OCI-LY7 (cell line): ENCODE measurements at regions not wholly inside any gene's neighbourhood (a gene's known extent, or its start where the extent isn't known, plus 50 kb on each side); places are given as distances from the start of the nearest gene placed in this dataset.

Experiments
- BruUV-seq: library from RNA; stranded (reverse); fragments of 400-500 nt; replicated peaks from 2 replicates; lab custom pipeline; 2021; lab: Mats Ljungman, UMichigan
- CTCF ChIA-PET: fragments of 300-600 bp; sonication (Branson Sonifier 250); formaldehyde crosslinking; loops from one replicate; lab custom pipeline; 2022; ENCODE audit warnings: antibody characterized with exemption; ENCODE audit not compliant: unreplicated experiment; lab: Charles Lee
- POLR2A ChIA-PET: fragments of 300-600 bp; sonication (Branson Sonifier 250); formaldehyde crosslinking; loops from one replicate; lab custom pipeline; 2022; ENCODE audit warnings: antibody characterized with exemption; lab: Charles Lee
- DNase-seq: peaks from one replicate; pipeline ENCODE4 v3.0.0-alpha.2; 2015; ENCODE audit warnings: low spot score
- H2AFZ ChIP-seq: fragments of 200-600 bp; sonication (generic), shearing (Covaris generic); 2 replicates; pipeline ENCODE4 v1.6.1; 2014; ENCODE audit warnings: mild to moderate bottlenecking, antibody characterized with exemption, low read length, moderate library complexity
- H3K27ac ChIP-seq: fragments of 200-600 bp; sonication (generic); 2 replicates; pipeline ENCODE4 v1.5.1; 2014; ENCODE audit warnings: mixed run types, low read depth, mild to moderate bottlenecking, moderate library complexity, low read length, inconsistent platforms; ENCODE audit not compliant: poor library complexity, severe bottlenecking
- H3K36me3 ChIP-seq: fragments of 200-600 bp; sonication (generic); 2 replicates; pipeline ENCODE4 v1.6.1; 2014; ENCODE audit warnings: mild to moderate bottlenecking, antibody characterized with exemption, low read length, moderate library complexity, mixed read lengths; ENCODE audit not compliant: insufficient read depth
- H3K4me1 ChIP-seq: fragments of 200-600 bp; sonication (generic); 2 replicates; pipeline ENCODE4 v1.5.1; 2014; ENCODE audit warnings: mild to moderate bottlenecking, low read length; ENCODE audit not compliant: insufficient read depth, poor library complexity, severe bottlenecking
- H3K4me2 ChIP-seq: fragments of 200-600 bp; sonication (generic); 2 replicates; pipeline ENCODE4 v1.6.1; 2014; ENCODE audit warnings: mild to moderate bottlenecking, low read length
- H3K4me3 ChIP-seq: fragments of 200-600 bp; sonication (generic); 2 replicates; pipeline ENCODE4 v1.5.1; 2014; ENCODE audit warnings: mild to moderate bottlenecking, low read depth, low read length; ENCODE audit not compliant: poor library complexity, severe bottlenecking
- H3K79me2 ChIP-seq: fragments of 200-600 bp; sonication (generic); 2 replicates; pipeline ENCODE4 v1.6.1; 2016; ENCODE audit warnings: low read depth, mild to moderate bottlenecking, low read length, moderate library complexity, mixed read lengths; ENCODE audit not compliant: insufficient read depth
- H3K9me2 ChIP-seq: fragments of 200-600 bp; sonication (generic); 2 replicates; pipeline ENCODE4 v1.6.1; 2016; ENCODE audit warnings: mild to moderate bottlenecking, low read length, mixed read lengths; ENCODE audit not compliant: insufficient read depth
- H3K9me3 ChIP-seq: fragments of 200-600 bp; sonication (generic); 2 replicates; pipeline ENCODE4 v1.6.1; 2014; ENCODE audit warnings: mild to moderate bottlenecking, mixed run types, low read length, mixed read lengths
- H4K20me1 ChIP-seq: fragments of 200-600 bp; sonication (generic); 2 replicates; pipeline ENCODE4 v1.6.1; 2014; ENCODE audit warnings: mild to moderate bottlenecking, antibody characterized with exemption, low read length, moderate library complexity, mixed read lengths; ENCODE audit not compliant: insufficient read depth
- EZH2phosphoT487 ChIP-seq: fragments of 200-600 bp; sonication (generic); IDR thresholded peaks from 2 replicates; pipeline ENCODE4 v1.6.1; 2018; ENCODE audit warnings: low read depth, borderline replicate concordance, mild to moderate bottlenecking, mixed run types, antibody characterized with exemption, low read length, moderate library complexity, mixed read lengths
- intact Hi-C: fragments of 100-400 bp; cut with micrococcal nuclease; formaldehyde crosslinking; loops from one replicate; pipeline ENCODE4 v1.10.0; 2022; ENCODE audit not compliant: unreplicated experiment
- TF ChIP-seq, protein P1 (sequence below): fragments of 200-600 bp; sonication (generic); conservative IDR thresholded peaks from 2 replicates; pipeline ENCODE4 v1.5.1; 2014; ENCODE audit warnings: mild to moderate bottlenecking, antibody characterized with exemption, low read length, moderate library complexity, mixed read lengths

DNA sequence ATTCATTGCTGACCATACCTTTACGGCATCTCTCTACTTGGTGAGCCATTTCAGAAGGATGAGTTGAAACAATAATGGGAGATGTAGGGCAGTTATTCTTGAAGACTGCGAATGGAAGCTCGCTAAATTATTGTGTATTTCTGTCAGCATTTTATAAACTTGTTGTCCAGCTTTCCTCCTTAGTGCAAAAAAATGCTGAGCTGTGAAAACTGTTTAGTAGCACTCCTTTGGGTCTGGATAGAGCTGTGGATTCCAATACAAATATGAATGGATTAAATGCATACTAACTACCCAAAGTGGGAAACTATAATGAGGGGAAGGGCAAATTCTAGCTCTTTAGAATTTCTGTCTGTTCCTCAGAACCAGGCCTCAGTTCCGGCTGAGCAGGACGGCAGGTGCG is 461.6 kb downstream of the TXNL1 start:
- Histone ChIP-seq H3K4me1 (no peaks in the 10 kb centered on the region), H3K9me2 (no peaks in the 10 kb centered on the region), H3K4me3 (no peak overlapping the region), H3K4me2 (no peak overlapping the region), H3K27ac (no peak overlapping the region), H3K9me3 (no peaks in the 10 kb centered on the region), H3K79me2 (no peaks in the 10 kb centered on the region), H4K20me1 (no peaks in the 10 kb centered on the region), H3K36me3 (no peaks in the 10 kb centered on the region), H2AFZ (no peak overlapping the region)
- intact Hi-C loops: no loop called here
- ChIA-PET POLR2A (interaction anchor here (0.6 kb wide), 1 partner anchor 143 kb away, joined by 3 read pairs; no protein-coding TSS in a partner anchor), CTCF (no interaction called here)
- no peak for DNase-seq
- no TSS peak for BruUV-seq
- no peak for TF ChIP-seq EZH2phosphoT487
- TF ChIP-seq, protein P1, sequence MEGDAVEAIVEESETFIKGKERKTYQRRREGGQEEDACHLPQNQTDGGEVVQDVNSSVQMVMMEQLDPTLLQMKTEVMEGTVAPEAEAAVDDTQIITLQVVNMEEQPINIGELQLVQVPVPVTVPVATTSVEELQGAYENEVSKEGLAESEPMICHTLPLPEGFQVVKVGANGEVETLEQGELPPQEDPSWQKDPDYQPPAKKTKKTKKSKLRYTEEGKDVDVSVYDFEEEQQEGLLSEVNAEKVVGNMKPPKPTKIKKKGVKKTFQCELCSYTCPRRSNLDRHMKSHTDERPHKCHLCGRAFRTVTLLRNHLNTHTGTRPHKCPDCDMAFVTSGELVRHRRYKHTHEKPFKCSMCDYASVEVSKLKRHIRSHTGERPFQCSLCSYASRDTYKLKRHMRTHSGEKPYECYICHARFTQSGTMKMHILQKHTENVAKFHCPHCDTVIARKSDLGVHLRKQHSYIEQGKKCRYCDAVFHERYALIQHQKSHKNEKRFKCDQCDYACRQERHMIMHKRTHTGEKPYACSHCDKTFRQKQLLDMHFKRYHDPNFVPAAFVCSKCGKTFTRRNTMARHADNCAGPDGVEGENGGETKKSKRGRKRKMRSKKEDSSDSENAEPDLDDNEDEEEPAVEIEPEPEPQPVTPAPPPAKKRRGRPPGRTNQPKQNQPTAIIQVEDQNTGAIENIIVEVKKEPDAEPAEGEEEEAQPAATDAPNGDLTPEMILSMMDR: no peak

DNA sequence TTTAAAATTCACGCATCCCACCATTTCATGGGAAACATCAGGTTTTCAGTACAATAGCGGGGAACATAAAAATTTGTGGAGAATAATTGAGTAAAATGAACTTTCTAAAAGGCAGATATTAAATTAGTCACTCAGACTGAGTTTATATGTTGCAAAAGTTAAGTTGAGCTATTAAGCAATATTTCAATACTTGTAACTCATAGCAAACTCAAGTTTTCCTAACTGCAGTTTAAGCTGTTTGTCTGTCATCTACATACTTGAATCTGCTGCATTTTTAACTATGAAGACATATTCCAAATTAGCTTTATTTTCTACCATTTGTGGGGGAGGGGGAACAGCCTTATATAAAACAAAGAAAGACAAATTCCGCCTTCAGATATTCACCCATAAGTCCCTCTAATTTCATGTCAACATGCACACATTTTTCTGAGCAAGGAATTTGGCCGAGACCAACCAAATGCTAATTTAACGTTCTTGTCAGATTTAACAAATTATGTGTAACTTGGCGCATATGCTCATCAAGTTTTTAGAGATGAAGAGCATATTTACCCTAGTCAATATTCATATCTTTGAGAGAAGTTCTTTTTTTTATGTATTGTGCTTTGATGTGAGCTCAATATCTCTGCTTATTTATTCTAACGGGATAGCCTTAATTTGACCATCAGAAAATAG is 462.9 kb downstream of the TXNL1 start:
- no peaks in the 10 kb centered on the region for H3K9me2 ChIP-seq
- no peak overlapping the region for H3K27ac ChIP-seq
- H3K9me3 ChIP-seq: no peaks in the 10 kb centered on the region
- H2AFZ ChIP-seq: no peak overlapping the region
- no peaks in the 10 kb centered on the region for H3K36me3 ChIP-seq
- H3K4me1 ChIP-seq: no peaks in the 10 kb centered on the region
- no peaks in the 10 kb centered on the region for H3K79me2 ChIP-seq
- no peak for DNase-seq
- CTCF ChIA-PET: no interaction called here
- BruUV-seq: no TSS peak
- intact Hi-C loops: no loop called here
- TF ChIP-seq, protein P1: no peak
- TF ChIP-seq EZH2phosphoT487: no peak
- POLR2A ChIA-PET: interaction anchor here (0.5 kb wide), 2 partner anchors 169 to 311 kb away, joined by 3 read pairs; no protein-coding TSS in a partner anchor
- no peak overlapping the region for H3K4me2 ChIP-seq
- no peaks in the 10 kb centered on the region for H4K20me1 ChIP-seq
- no peak overlapping the region for H3K4me3 ChIP-seq

DNA sequence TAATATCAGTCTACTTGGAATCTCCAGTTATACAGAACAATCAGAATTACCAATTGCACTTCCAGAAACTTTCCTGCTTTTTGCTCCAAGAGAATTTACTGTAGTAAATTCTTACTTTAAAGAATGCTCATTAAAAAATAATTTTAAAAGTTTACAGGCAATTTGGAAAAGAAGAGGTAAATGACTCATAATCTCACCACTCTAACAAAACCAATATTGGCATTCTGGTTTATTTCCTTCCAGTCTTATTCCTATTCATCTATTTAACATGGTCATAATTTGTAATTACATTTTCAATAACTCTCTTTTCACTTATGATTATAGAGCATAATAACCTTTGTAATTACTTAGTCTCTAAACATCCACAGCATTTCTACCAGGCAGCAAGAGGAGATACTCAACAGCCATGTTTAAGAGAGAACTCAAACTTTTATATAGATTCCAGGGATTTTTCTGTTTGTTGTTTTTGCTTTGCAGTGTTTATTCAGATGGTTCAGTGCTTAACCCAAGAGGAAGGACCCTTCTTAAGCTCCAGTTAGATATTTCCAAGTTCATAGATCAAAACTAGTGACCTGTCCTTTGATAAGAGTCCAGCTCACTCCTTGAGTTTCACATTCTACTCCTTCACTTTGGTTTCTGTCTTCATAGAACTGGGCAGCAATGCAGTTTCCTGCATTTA is 464.7 kb downstream of the TXNL1 start:
- CTCF ChIA-PET: no interaction called here
- no TSS peak for BruUV-seq
- Histone ChIP-seq H3K79me2 (no peaks in the 10 kb centered on the region), H3K27ac (no peak overlapping the region), H2AFZ (no peak overlapping the region), H3K4me3 (no peak overlapping the region), H3K4me1 (no peaks in the 10 kb centered on the region), H3K4me2 (no peak overlapping the region), H3K36me3 (no peaks in the 10 kb centered on the region), H4K20me1 (no peaks in the 10 kb centered on the region), H3K9me3 (no peaks in the 10 kb centered on the region), H3K9me2 (no peaks in the 10 kb centered on the region)
- intact Hi-C loops: no loop called here
- DNase-seq: no peak
- POLR2A ChIA-PET: no interaction called here
- TF ChIP-seq, protein P1: no peak
- no peak for TF ChIP-seq EZH2phosphoT487
